Endodermal cell (in vitro differentiated cells): ENCODE measurements at regions not wholly inside any gene's neighbourhood (a gene's known extent, or its start where the extent isn't known, plus 50 kb on each side); places are given as distances from the start of the nearest gene placed in this dataset.

Experiments used
- DNase-seq: peaks from one replicate; pipeline ENCODE4 v3.0.0-alpha.2; 2017
- H3K27ac ChIP-seq: 2 replicates; pipeline ENCODE4 v1.5.1; 2013; ENCODE audit warnings: mild to moderate bottlenecking, low read depth, low read length, moderate library complexity
- H3K27me3 ChIP-seq: 2 replicates; pipeline ENCODE4 v1.6.1; 2013; ENCODE audit warnings: mild to moderate bottlenecking, low read length, moderate library complexity; ENCODE audit not compliant: insufficient read depth, control insufficient read depth, poor library complexity, severe bottlenecking
- H3K36me3 ChIP-seq: 2 replicates; pipeline ENCODE4 v1.7.0; 2013; ENCODE audit warnings: mild to moderate bottlenecking, low read length, moderate library complexity; ENCODE audit not compliant: control insufficient read depth, insufficient read depth
- H3K4me1 ChIP-seq: one replicate; pipeline ENCODE4 v1.7.0; 2013; ENCODE audit warnings: low read length; ENCODE audit not compliant: control insufficient read depth, insufficient read depth
- H3K4me3 ChIP-seq: 2 replicates; pipeline ENCODE4 v1.5.1; 2013; ENCODE audit warnings: mild to moderate bottlenecking, low read length, moderate library complexity
- H3K9ac ChIP-seq: 2 replicates; pipeline ENCODE4 v1.6.1; 2013; ENCODE audit warnings: mild to moderate bottlenecking, low read length, moderate library complexity; ENCODE audit not compliant: poor library complexity, severe bottlenecking; ENCODE audit errors: extremely low read depth
- H3K9me3 ChIP-seq: 2 replicates; pipeline ENCODE4 v1.6.1; 2013; ENCODE audit warnings: mild to moderate bottlenecking, low read length, moderate library complexity; ENCODE audit not compliant: control insufficient read depth
- H3K27ac Mint-ChIP-seq: 2 replicates; pipeline ENCODE4 v1.8.0; 2020; ENCODE audit warnings: mixed read lengths
- H3K27me3 Mint-ChIP-seq: 2 replicates; pipeline ENCODE4 v1.8.0; 2021; ENCODE audit warnings: mild to moderate bottlenecking, mixed read lengths; ENCODE audit not compliant: insufficient read depth
- H3K36me3 Mint-ChIP-seq: 2 replicates; pipeline ENCODE4 v1.8.0; 2020; ENCODE audit warnings: low read depth, mixed read lengths
- H3K4me1 Mint-ChIP-seq: 2 replicates; pipeline ENCODE4 v1.8.0; 2020; ENCODE audit warnings: mixed read lengths
- H3K4me3 Mint-ChIP-seq: 2 replicates; pipeline ENCODE4 v1.8.0; 2020; ENCODE audit warnings: mild to moderate bottlenecking, moderate library complexity, mixed read lengths
- H3K9me3 Mint-ChIP-seq: 2 replicates; pipeline ENCODE4 v1.8.0; 2020; ENCODE audit warnings: mild to moderate bottlenecking, mixed read lengths
- WGBS, 2 experiments: methylation state at CpG; one replicate each; pipeline versions ENCODE4 v1.1.5 to v1.1.7; 2013; ENCODE audit warnings: missing lambda C conversion rate in 2 of 2, mixed read lengths in 1 of 2; ENCODE audit not compliant: insufficient coverage in 1 of 2, insufficient read length in 1 of 2; 5-methylcytosine and 5-hydroxymethylcytosine counted together
- TF ChIP-seq, protein P1 (sequence below): fragments of 200-600 bp; sonication (generic); conservative IDR thresholded peaks from 2 replicates; pipeline ENCODE4 v1.5.0; 2021; ENCODE audit warnings: antibody characterized with exemption, mild to moderate bottlenecking

DNA sequence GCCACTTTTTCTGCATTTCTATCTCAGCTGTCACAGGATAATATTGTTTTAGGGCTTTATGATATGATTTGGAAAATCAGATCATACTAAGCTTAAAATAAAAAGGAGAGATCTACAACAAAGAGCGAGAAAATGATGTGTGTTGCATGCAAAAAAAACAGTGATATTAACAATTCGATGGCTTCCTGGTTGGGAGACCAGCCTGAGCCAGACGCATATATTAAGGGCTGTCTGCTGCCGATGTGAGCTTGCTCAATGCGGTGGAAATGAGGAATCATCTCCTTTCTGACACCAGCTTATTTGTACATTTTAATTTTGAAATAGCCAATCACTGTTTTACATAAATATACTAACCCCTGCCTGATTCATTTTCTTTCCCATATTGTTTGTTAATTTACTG is 862.6 kb downstream of the USP25 start:
- H3K36me3 Mint-ChIP-seq = no peaks in the 10 kb centered on the region
- no peaks in the 10 kb centered on the region for H3K9me3 Mint-ChIP-seq
- DNase-seq = no peak
- Histone ChIP-seq H3K27ac (peak overlapping the region; percentile 52), H3K4me3 (no peak overlapping the region), H3K27me3 (no peaks in the 10 kb centered on the region), H3K9me3 (no peaks in the 10 kb centered on the region), H3K36me3 (no peaks in the 10 kb centered on the region), H3K4me1 (no peaks in the 10 kb centered on the region), H3K9ac (no peak overlapping the region)
- TF ChIP-seq, protein P1, sequence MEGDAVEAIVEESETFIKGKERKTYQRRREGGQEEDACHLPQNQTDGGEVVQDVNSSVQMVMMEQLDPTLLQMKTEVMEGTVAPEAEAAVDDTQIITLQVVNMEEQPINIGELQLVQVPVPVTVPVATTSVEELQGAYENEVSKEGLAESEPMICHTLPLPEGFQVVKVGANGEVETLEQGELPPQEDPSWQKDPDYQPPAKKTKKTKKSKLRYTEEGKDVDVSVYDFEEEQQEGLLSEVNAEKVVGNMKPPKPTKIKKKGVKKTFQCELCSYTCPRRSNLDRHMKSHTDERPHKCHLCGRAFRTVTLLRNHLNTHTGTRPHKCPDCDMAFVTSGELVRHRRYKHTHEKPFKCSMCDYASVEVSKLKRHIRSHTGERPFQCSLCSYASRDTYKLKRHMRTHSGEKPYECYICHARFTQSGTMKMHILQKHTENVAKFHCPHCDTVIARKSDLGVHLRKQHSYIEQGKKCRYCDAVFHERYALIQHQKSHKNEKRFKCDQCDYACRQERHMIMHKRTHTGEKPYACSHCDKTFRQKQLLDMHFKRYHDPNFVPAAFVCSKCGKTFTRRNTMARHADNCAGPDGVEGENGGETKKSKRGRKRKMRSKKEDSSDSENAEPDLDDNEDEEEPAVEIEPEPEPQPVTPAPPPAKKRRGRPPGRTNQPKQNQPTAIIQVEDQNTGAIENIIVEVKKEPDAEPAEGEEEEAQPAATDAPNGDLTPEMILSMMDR = no peak
- WGBS, 2 experiments = 46 to 80% methylated on average over 5 of the region's 5 CpGs
- H3K27ac Mint-ChIP-seq = no peak overlapping the region
- H3K27me3 Mint-ChIP-seq = no peaks in the 10 kb centered on the region
- H3K4me3 Mint-ChIP-seq = no peak overlapping the region
- peaks cover 2% of the 10 kb centered on the region for H3K4me1 Mint-ChIP-seq

- no peak overlapping the region for H3K4me3 Mint-ChIP-seq
- Histone ChIP-seq H3K4me1 (no peaks in the 10 kb centered on the region), H3K27me3 (no peaks in the 10 kb centered on the region), H3K9ac (no peak overlapping the region), H3K4me3 (no peak overlapping the region), H3K27ac (peak overlapping the region; percentile 9), H3K36me3 (no peaks in the 10 kb centered on the region), H3K9me3 (no peaks in the 10 kb centered on the region)
- no peak for DNase-seq
- H3K27me3 Mint-ChIP-seq = no peaks in the 10 kb centered on the region
- H3K27ac Mint-ChIP-seq = no peak overlapping the region
- TF ChIP-seq, protein P1 = no peak
- no peaks in the 10 kb centered on the region for H3K36me3 Mint-ChIP-seq
- H3K4me1 Mint-ChIP-seq = peaks cover 2% of the 10 kb centered on the region
- 88% methylated on average over 1 of the region's 1 CpG; no CpG with 5 or more reads in 1 of the 2 experiments for WGBS, 2 experiments
- no peaks in the 10 kb centered on the region for H3K9me3 Mint-ChIP-seq
Observed at GRCh38 chr21:16594191-16594590, 864.4 kb downstream of the USP25 start.

- Histone ChIP-seq H3K4me3 (no peak overlapping the region), H3K9me3 (no peaks in the 10 kb centered on the region), H3K9ac (no peak overlapping the region), H3K4me1 (no peaks in the 10 kb centered on the region), H3K36me3 (no peaks in the 10 kb centered on the region), H3K27me3 (no peaks in the 10 kb centered on the region), H3K27ac (no peak overlapping the region)
- DNase-seq = no peak
- TF ChIP-seq, protein P1 = no peak
- Mint-ChIP-seq H3K27me3 (no peaks in the 10 kb centered on the region), H3K27ac (no peak overlapping the region), H3K36me3 (no peaks in the 10 kb centered on the region), H3K4me3 (no peak overlapping the region), H3K9me3 (no peaks in the 10 kb centered on the region), H3K4me1 (peaks cover 2% of the 10 kb centered on the region)
- 94% methylated on average over 2 of the region's 4 CpGs; no CpG with 5 or more reads in 1 of the 2 experiments for WGBS, 2 experiments
Observed at GRCh38 chr21:16596369-16596768, 866.6 kb downstream of the USP25 start.
